A549 (cell line): ENCODE measurements at regions not wholly inside any gene's neighbourhood (a gene's known extent, or its start where the extent isn't known, plus 50 kb on each side); places are given as distances from the start of the nearest gene placed in this dataset.

ENCODE experiments used
- ATAC-seq, 2 experiments: fragments of 200-7000 bp in 1 of 2; fragments of >200 bp in 1 of 2; cut with Nextera tagmentation in 1 of 2; cut with Tn5 transposase in 1 of 2; 3 replicates each; pipeline versions ENCODE4 v1.8.0 to v1.9.1; 2018 to 2020; ENCODE audit warnings: mild to moderate bottlenecking in 1 of 2, moderate library complexity in 1 of 2
- CTCF ChIA-PET: fragments of 300-600 bp; sonication (Branson Sonifier 250); formaldehyde crosslinking; extraction: SDS; loops from one replicate; lab custom pipeline; 2021; ENCODE audit warnings: antibody characterized with exemption, inconsistent platforms; lab: Yijun Ruan, JAX
- POLR2A ChIA-PET: fragments of 350-600 bp; formaldehyde crosslinking; extraction: SDS; loops from one replicate; lab custom pipeline; 2021; ENCODE audit warnings: antibody characterized with exemption, inconsistent platforms; lab: Yijun Ruan, JAX
- DNase-seq, 2 experiments: peaks; one replicate each; pipeline versions ENCODE4 v3.0.0 to v3.0.0-alpha.2; 2011 to 2016; ENCODE audit warnings: low read depth in 1 of 2, low spot score in 1 of 2
- FAIRE-seq: peaks from 2 replicates; lab custom pipeline; 2011; peaks lifted over from hg19 to GRCh38; lab: Jason Lieb, UNC
- H3K27ac ChIP-seq, 2 experiments: fragments of >200 bp; sonication (Bioruptor Twin); formaldehyde crosslinking; 3 replicates each; pipeline ENCODE4 v1.5.1; 2016 to 2017
- H3K4me1 ChIP-seq: fragments of >200 bp; sonication (Bioruptor Twin); formaldehyde crosslinking; 3 replicates; pipeline ENCODE4 v1.6.1; 2016
- H3K4me2 ChIP-seq: fragments of >200 bp; sonication (Bioruptor Twin); formaldehyde crosslinking; 3 replicates; pipeline ENCODE4 v1.6.1; 2016
- H3K4me3 ChIP-seq: fragments of >200 bp; sonication (Bioruptor Twin); formaldehyde crosslinking; 3 replicates; pipeline ENCODE4 v1.5.1; 2016
- H3K9me3 ChIP-seq: fragments of >200 bp; sonication (Bioruptor Twin); formaldehyde crosslinking; 3 replicates; pipeline ENCODE4 v1.6.1; 2016
- ATOH8 ChIP-seq: fragments of 250-450 bp; sonication (Bioruptor Pico); IDR thresholded peaks from 2 replicates; pipeline ENCODE4 v1.5.0; 2020; ENCODE audit warnings: low read depth, mild to moderate bottlenecking, moderate library complexity
- BHLHE40 ChIP-seq: IDR thresholded peaks from 2 replicates; pipeline ENCODE4 v1.6.1; 2012; ENCODE audit warnings: low read depth, low read length, inconsistent platforms
- EHMT2 ChIP-seq: fragments of 200-600 bp; sonication (generic); IDR thresholded peaks from 2 replicates; pipeline ENCODE4 v1.6.1; 2016; ENCODE audit warnings: antibody characterized with exemption, low read depth, mild to moderate bottlenecking, moderate library complexity
- ELK1 ChIP-seq: fragments of 150-350 bp; IDR thresholded peaks from 2 replicates; pipeline ENCODE4 v1.6.1; 2014; ENCODE audit warnings: low read depth, mild to moderate bottlenecking, low read length
- ESRRA ChIP-seq: fragments of 150-350 bp; IDR thresholded peaks from 2 replicates; pipeline ENCODE4 v1.6.1; 2014; ENCODE audit warnings: mild to moderate bottlenecking, low read length, borderline replicate concordance
- FOSB ChIP-seq: fragments of 250-450 bp; sonication (Bioruptor Pico); IDR thresholded peaks from 2 replicates; pipeline ENCODE4 v1.5.0; 2020; ENCODE audit warnings: mild to moderate bottlenecking, moderate library complexity
- FOSL2 ChIP-seq, 2 experiments: fragments of 450-650 bp in 1 of 2; fragments of >200 bp in 1 of 2; sonication (Bioruptor Twin) in 1 of 2; formaldehyde crosslinking; IDR thresholded peaks; 2 replicates each; pipeline versions ENCODE4 v1.5.0 to v1.6.1; 2016 to 2020; ENCODE audit warnings: mild to moderate bottlenecking in 1 of 2, moderate library complexity in 1 of 2
- FOXS1 ChIP-seq: fragments of 250-450 bp; sonication (Bioruptor Pico); IDR thresholded peaks from 2 replicates; pipeline ENCODE4 v1.5.0; 2020; ENCODE audit warnings: mild to moderate bottlenecking, moderate library complexity
- HDAC2 ChIP-seq: fragments of 200-600 bp; sonication (generic); IDR thresholded peaks from 2 replicates; pipeline ENCODE4 v1.6.1; 2016
- HES2 ChIP-seq: fragments of >200 bp; sonication (Bioruptor Twin); formaldehyde crosslinking; IDR thresholded peaks from 2 replicates; pipeline ENCODE4 v1.6.1; 2016
- HMGXB4 ChIP-seq: fragments of 250-450 bp; sonication (Bioruptor Pico); IDR thresholded peaks from 2 replicates; pipeline ENCODE4 v1.5.0; 2021; ENCODE audit warnings: mild to moderate bottlenecking, moderate library complexity, borderline replicate concordance
- HOXA7 ChIP-seq: fragments of 250-450 bp; sonication (Bioruptor Pico); IDR thresholded peaks from 2 replicates; pipeline ENCODE4 v1.5.0; 2020; ENCODE audit warnings: mild to moderate bottlenecking, moderate library complexity
- HOXB13 ChIP-seq: fragments of 250-450 bp; sonication (Bioruptor Pico); IDR thresholded peaks from 2 replicates; pipeline ENCODE4 v1.5.0; 2020; ENCODE audit warnings: low read depth, mild to moderate bottlenecking, moderate library complexity
- HOXB5 ChIP-seq: fragments of 250-450 bp; sonication (Bioruptor Pico); IDR thresholded peaks from 2 replicates; pipeline ENCODE4 v1.5.0; 2020; ENCODE audit warnings: mild to moderate bottlenecking, moderate library complexity
- KDM1A ChIP-seq: fragments of 200-600 bp; sonication (generic); IDR thresholded peaks from 2 replicates; pipeline ENCODE4 v1.6.1; 2016; ENCODE audit warnings: low read depth, mild to moderate bottlenecking
- KDM5A ChIP-seq: fragments of 200-600 bp; sonication (generic); IDR thresholded peaks from 2 replicates; pipeline ENCODE4 v1.6.1; 2016; ENCODE audit warnings: antibody characterized with exemption, mild to moderate bottlenecking
- MAZ ChIP-seq: fragments of 150-350 bp; IDR thresholded peaks from 2 replicates; pipeline ENCODE4 v1.6.1; 2014; ENCODE audit warnings: antibody characterized with exemption, low read depth, low read length, borderline replicate concordance
- NFE2L2 ChIP-seq: fragments of 150-350 bp; conservative IDR thresholded peaks from 2 replicates; pipeline ENCODE4 v1.6.1; 2014; ENCODE audit warnings: low read length
- PBX3 ChIP-seq: IDR thresholded peaks from 2 replicates; pipeline ENCODE4 v1.6.1; 2012
- RARB ChIP-seq: fragments of 250-450 bp; sonication (Bioruptor Pico); IDR thresholded peaks from 2 replicates; pipeline ENCODE4 v1.8.0; 2021; ENCODE audit warnings: mild to moderate bottlenecking, moderate library complexity
- RNF2 ChIP-seq: fragments of 200-600 bp; sonication (generic); IDR thresholded peaks from 2 replicates; pipeline ENCODE4 v1.6.1; 2016; ENCODE audit warnings: low read depth, mild to moderate bottlenecking, antibody characterized with exemption, moderate library complexity, borderline replicate concordance
- SMC3 ChIP-seq: fragments of >200 bp; sonication (Bioruptor Twin); formaldehyde crosslinking; IDR thresholded peaks from 3 replicates; pipeline ENCODE4 v1.6.1; 2018; ENCODE audit warnings: inconsistent platforms
- TP53 ChIP-seq: fragments of 250-450 bp; sonication (Bioruptor Pico); IDR thresholded peaks from 2 replicates; pipeline ENCODE4 v1.5.0; 2021; ENCODE audit warnings: mild to moderate bottlenecking, moderate library complexity
- ZC3H11A ChIP-seq: fragments of 450-650 bp; IDR thresholded peaks from 2 replicates; pipeline ENCODE4 v1.6.1; 2014; ENCODE audit warnings: antibody characterized with exemption, mild to moderate bottlenecking
- ZFP36 ChIP-seq: fragments of 450-650 bp; IDR thresholded peaks from 2 replicates; pipeline ENCODE4 v1.6.1; 2014; ENCODE audit warnings: borderline replicate concordance; ENCODE audit not compliant: partially characterized antibody
- ZSCAN20 ChIP-seq: fragments of 250-450 bp; sonication (Bioruptor Pico); IDR thresholded peaks from 2 replicates; pipeline ENCODE4 v1.8.0; 2022; ENCODE audit warnings: mild to moderate bottlenecking, moderate library complexity
- WGBS: methylation state at CpG from one replicate; pipeline ENCODE4 v1.1.6; 2017; ENCODE audit errors: missing lambda C conversion rate; 5-methylcytosine and 5-hydroxymethylcytosine counted together

GRCh38 chr2:145906354-145906753, 1386.4 kb upstream of the ZEB2 start (continued):
- TF ChIP-seq NFE2L2 (no peak), ZSCAN20 (no peak), TP53 (CRISPR knock-in tag) (no peak)

- TF ChIP-seq ELK1 = no peak
- no peak for TF ChIP-seq FOSL2 (IDR thresholded peaks at IDR 0.05)
- TF ChIP-seq FOSL2 (CRISPR knock-in tag; IDR thresholded peaks at IDR 0.05) = no peak
- no peak for TF ChIP-seq NFE2L2
- no peak for TF ChIP-seq HOXB5 (CRISPR knock-in tag)
- no peak for TF ChIP-seq RARB (CRISPR knock-in tag)
- no peak for TF ChIP-seq HES2
- TF ChIP-seq HOXB13 = no peak
- TF ChIP-seq SMC3 = no peak
- no peak for TF ChIP-seq ZC3H11A
- TF ChIP-seq HMGXB4 (CRISPR knock-in tag) = no peak
- TF ChIP-seq BHLHE40 = no peak
- TF ChIP-seq ZFP36 = no peak
- no peak for TF ChIP-seq FOSB (CRISPR knock-in tag)
- TF ChIP-seq ATOH8 (CRISPR knock-in tag) = no peak
- no peak for TF ChIP-seq HOXA7 (CRISPR knock-in tag)
- no peak for TF ChIP-seq MAZ
- TF ChIP-seq FOXS1 = no peak
- no peak for TF ChIP-seq EHMT2
- TF ChIP-seq ESRRA = no peak
- no peak for TF ChIP-seq KDM5A
- WGBS = 18% methylated on average over 1 of the region's 1 CpG
- FAIRE-seq = no peak
- no peak for DNase-seq
- no peak for ATAC-seq
- Histone ChIP-seq H3K27ac (no peak overlapping the region), H3K4me2 (no peak overlapping the region), H3K4me3 (no peak overlapping the region), H3K9me3 (peaks cover 6% of the 10 kb centered on the region; the same call in 1 of the 3 replicates), H3K4me1 (peaks cover 4% of the 10 kb centered on the region; the same call in 1 of the 3 replicates)
- CTCF ChIA-PET = no interaction called here
- POLR2A ChIA-PET = no interaction called here
Measured at GRCh38 chr2:145905371-145905770, 1385.5 kb upstream of the ZEB2 start.

- Histone ChIP-seq H3K9me3 (peaks cover 6% of the 10 kb centered on the region; the same call in 1 of the 3 replicates), H3K27ac (no peak overlapping the region), H3K4me3 (no peak overlapping the region), H3K4me1 (no peaks in the 10 kb centered on the region), H3K4me2 (no peak overlapping the region)
- ChIA-PET POLR2A (no interaction called here), CTCF (no interaction called here)
- ATAC-seq (no peak), FAIRE-seq (no peak), DNase-seq (no peak)
- no peak for TF ChIP-seq PBX3
- TF ChIP-seq RNF2 = no peak
- TF ChIP-seq KDM1A = no peak
- TF ChIP-seq HDAC2 = no peak
- WGBS = 66% methylated on average over 6 of the region's 6 CpGs
Measured at GRCh38 chr2:145897151-145897550, 1377.2 kb upstream of the ZEB2 start.
